Suprapubic skin (tissue), 4 donors: ENCODE measurements at regions not wholly inside any gene's neighbourhood (a gene's known extent, or its start where the extent isn't known, plus 50 kb on each side); places are given as distances from the start of the nearest gene placed in this dataset.

Experiments used
- DNase-seq, 2 donors: peaks; one replicate each; pipeline ENCODE4 v3.0.0-alpha.2; 2019; ENCODE audit warnings: low spot score in 2 of 2
- H3K27ac ChIP-seq: fragments of 200-600 bp; sonication (generic); one replicate; pipeline ENCODE4 v1.5.1; 2019
- H3K27me3 ChIP-seq: fragments of 200-600 bp; sonication (generic); one replicate; pipeline ENCODE4 v1.5.1; 2019
- H3K36me3 ChIP-seq: fragments of 200-600 bp; sonication (generic); one replicate; pipeline ENCODE4 v1.5.1; 2019
- H3K4me1 ChIP-seq: fragments of 200-600 bp; sonication (generic); one replicate; pipeline ENCODE4 v1.5.1; 2019
- H3K4me3 ChIP-seq: fragments of 200-600 bp; sonication (generic); one replicate; pipeline ENCODE4 v1.5.1; 2019; ENCODE audit warnings: mild to moderate bottlenecking
- H3K9me3 ChIP-seq: fragments of 200-600 bp; sonication (generic); one replicate; pipeline ENCODE4 v1.5.1; 2019
- EP300 ChIP-seq: sonication (generic); formaldehyde crosslinking; IDR thresholded peaks from one replicate; pipeline ENCODE4 v1.6.1; 2017; ENCODE audit warnings: antibody characterized with exemption
- POLR2A ChIP-seq, 2 donors: fragments of 450-650 bp; IDR thresholded peaks; one replicate each; pipeline ENCODE4 v1.6.1; 2017; ENCODE audit warnings: antibody characterized with exemption in 2 of 2, mild to moderate bottlenecking in 2 of 2, moderate library complexity in 2 of 2
- POLR2AphosphoS5 ChIP-seq, 3 donors: sonication (generic); formaldehyde crosslinking; IDR thresholded peaks; one replicate each; pipeline ENCODE4 v1.6.1; 2017; ENCODE audit warnings: antibody characterized with exemption in 3 of 3
- WGBS: methylation state at CpG from one replicate; pipeline ENCODE4 v1.1.5; 2018; 5-methylcytosine and 5-hydroxymethylcytosine counted together
- TF ChIP-seq, protein P1 (sequence below), 2 donors: fragments of 200-600 bp in 1 of 2; fragments of 450-650 bp in 1 of 2; sonication (generic) in 1 of 2; IDR thresholded peaks; one replicate each; pipeline ENCODE4 v1.5.1; 2016 to 2019; ENCODE audit warnings: antibody characterized with exemption in 2 of 2, mild to moderate bottlenecking in 1 of 2, moderate library complexity in 1 of 2

DNA sequence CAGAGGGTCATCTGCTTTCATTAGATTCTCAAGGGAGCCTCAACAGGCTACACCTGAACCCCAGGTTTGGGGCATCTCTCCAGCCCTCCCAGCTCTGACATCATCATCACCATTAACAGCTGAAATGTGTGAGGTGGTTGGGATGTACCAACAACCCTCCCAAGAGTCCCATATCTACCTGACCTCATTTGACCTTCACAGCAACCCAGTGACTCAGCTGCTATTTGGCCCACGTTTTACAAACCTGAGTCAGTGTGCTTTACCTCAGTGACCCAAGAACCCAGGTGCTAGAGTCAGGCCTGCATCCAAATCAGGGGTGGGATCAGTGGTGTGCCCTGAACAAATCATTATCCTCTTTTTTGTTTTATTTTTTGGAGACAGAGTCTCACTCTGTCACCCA, 53.3 kb upstream of the TINAGL1 start:
- 20% methylated on average over 1 of the region's 1 CpG for WGBS
- Histone ChIP-seq H3K27me3 (no peaks in the 10 kb centered on the region), H3K4me1 (no peaks in the 10 kb centered on the region), H3K36me3 (no peaks in the 10 kb centered on the region), H3K9me3 (no peaks in the 10 kb centered on the region), H3K27ac (no peak overlapping the region), H3K4me3 (no peak overlapping the region)
- TF ChIP-seq POLR2AphosphoS5 (IDR thresholded peaks at IDR 0.05) = no peak
- no peak for TF ChIP-seq POLR2A (IDR thresholded peaks at IDR 0.05)
- no peak for TF ChIP-seq EP300
- TF ChIP-seq, protein P1, sequence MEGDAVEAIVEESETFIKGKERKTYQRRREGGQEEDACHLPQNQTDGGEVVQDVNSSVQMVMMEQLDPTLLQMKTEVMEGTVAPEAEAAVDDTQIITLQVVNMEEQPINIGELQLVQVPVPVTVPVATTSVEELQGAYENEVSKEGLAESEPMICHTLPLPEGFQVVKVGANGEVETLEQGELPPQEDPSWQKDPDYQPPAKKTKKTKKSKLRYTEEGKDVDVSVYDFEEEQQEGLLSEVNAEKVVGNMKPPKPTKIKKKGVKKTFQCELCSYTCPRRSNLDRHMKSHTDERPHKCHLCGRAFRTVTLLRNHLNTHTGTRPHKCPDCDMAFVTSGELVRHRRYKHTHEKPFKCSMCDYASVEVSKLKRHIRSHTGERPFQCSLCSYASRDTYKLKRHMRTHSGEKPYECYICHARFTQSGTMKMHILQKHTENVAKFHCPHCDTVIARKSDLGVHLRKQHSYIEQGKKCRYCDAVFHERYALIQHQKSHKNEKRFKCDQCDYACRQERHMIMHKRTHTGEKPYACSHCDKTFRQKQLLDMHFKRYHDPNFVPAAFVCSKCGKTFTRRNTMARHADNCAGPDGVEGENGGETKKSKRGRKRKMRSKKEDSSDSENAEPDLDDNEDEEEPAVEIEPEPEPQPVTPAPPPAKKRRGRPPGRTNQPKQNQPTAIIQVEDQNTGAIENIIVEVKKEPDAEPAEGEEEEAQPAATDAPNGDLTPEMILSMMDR (IDR thresholded peaks at IDR 0.05) = no peak
- DNase-seq = no peak

DNA sequence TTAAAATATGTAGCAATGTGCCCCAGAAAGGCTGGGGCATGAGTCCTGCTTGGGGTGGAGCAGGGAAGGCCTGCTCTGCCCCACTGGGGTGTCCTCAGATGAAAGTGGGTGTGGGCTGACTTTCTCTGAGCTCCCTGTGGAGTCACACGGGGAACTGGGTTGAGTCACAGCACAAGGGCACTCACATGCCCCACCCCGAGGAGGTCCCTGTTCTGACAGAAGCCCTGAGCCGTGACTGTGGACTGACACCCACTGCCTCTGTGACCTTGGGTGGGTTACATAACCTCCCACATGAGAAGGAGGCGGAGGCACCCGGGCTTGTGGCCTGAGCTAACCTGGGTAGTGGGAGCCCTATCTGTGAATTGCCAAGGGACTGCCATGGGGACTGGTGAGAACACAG, 52.5 kb upstream of the TINAGL1 start:
- DNase-seq = no peak
- Histone ChIP-seq H3K4me1 (no peaks in the 10 kb centered on the region), H3K9me3 (no peaks in the 10 kb centered on the region), H3K4me3 (no peak overlapping the region), H3K27me3 (no peaks in the 10 kb centered on the region), H3K27ac (peak overlapping the region; percentile 41), H3K36me3 (no peaks in the 10 kb centered on the region)
- TF ChIP-seq POLR2AphosphoS5 (IDR thresholded peaks at IDR 0.05) (no peak), EP300 (no peak), POLR2A (IDR thresholded peaks at IDR 0.05) (no peak)
- TF ChIP-seq, protein P1 (IDR thresholded peaks at IDR 0.05) = no peak
- 51% methylated on average over 3 of the region's 5 CpGs for WGBS

DNA sequence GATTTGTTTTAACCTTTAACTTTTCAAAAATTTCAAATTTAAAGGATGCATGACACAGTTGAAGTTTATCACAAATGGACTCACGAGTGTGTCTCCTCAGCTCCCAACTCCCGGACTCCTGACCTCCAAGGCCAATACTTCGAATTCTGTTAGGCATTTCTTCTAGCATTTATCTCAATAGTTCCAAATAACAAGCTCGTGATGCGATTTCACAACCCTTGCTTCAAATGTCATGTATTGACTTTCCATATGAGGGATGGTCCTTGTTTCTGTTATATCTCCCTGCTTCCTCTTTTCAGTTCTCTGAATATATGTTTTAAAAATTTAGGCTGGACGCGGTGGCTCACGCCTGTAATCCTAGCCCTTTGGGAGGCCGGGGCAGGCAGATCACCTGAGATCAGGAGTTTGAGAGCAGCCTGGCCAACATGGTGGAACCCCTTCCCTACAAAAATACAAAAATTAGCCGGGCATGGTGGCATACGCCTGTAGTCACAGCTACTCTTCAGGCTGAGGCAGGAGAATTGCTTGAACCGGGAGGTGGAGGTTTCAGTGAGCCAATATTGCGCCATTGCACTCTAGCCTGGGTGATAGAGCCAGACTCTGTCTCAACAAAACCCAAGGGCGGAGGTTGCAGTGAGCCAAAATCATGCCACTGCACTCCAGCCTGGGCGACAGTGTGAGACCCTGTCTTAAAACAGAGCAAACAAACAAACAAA, 52.0 kb upstream of the TINAGL1 start:
- DNase-seq = no peak
- WGBS = 70% methylated on average over 15 of the region's 15 CpGs
- no peaks in the 10 kb centered on the region for H3K4me1 ChIP-seq
- TF ChIP-seq EP300 (no peak), POLR2A (IDR thresholded peaks at IDR 0.05) (no peak)
- no peaks in the 10 kb centered on the region for H3K9me3 ChIP-seq
- H3K4me3 ChIP-seq = no peak overlapping the region
- H3K27ac ChIP-seq = peak overlapping the region; percentile 41
- no peaks in the 10 kb centered on the region for H3K36me3 ChIP-seq
- H3K27me3 ChIP-seq = no peaks in the 10 kb centered on the region
